Suprapubic skin (tissue), 4 donors: ENCODE measurements at regions not wholly inside any gene's neighbourhood (a gene's known extent, or its start where the extent isn't known, plus 50 kb on each side); places are given as distances from the start of the nearest gene placed in this dataset.

Source experiments
- CTCF ChIP-seq, 2 donors: fragments of 200-600 bp in 1 of 2; fragments of 450-650 bp in 1 of 2; sonication (generic) in 1 of 2; IDR thresholded peaks; one replicate each; pipeline ENCODE4 v1.5.1; 2016 to 2019; ENCODE audit warnings: antibody characterized with exemption in 2 of 2, mild to moderate bottlenecking in 1 of 2, moderate library complexity in 1 of 2
- POLR2A ChIP-seq, 2 donors: fragments of 450-650 bp; IDR thresholded peaks; one replicate each; pipeline ENCODE4 v1.6.1; 2017; ENCODE audit warnings: antibody characterized with exemption in 2 of 2, mild to moderate bottlenecking in 2 of 2, moderate library complexity in 2 of 2
- POLR2AphosphoS5 ChIP-seq, 3 donors: sonication (generic); formaldehyde crosslinking; IDR thresholded peaks; one replicate each; pipeline ENCODE4 v1.6.1; 2017; ENCODE audit warnings: antibody characterized with exemption in 3 of 3

- TF ChIP-seq CTCF (IDR thresholded peaks at IDR 0.05) (no peak), POLR2AphosphoS5 (IDR thresholded peaks at IDR 0.05) (no peak), POLR2A (IDR thresholded peaks at IDR 0.05) (no peak)
These were observed 311.5 kb upstream of the ID4 start for GRCh38 chr6:19525673-19526072.
